HL-60 (cell line): ENCODE measurements at regions not wholly inside any gene's neighbourhood (a gene's known extent, or its start where the extent isn't known, plus 50 kb on each side); places are given as distances from the start of the nearest gene placed in this dataset.

Experiments used
- DNase-seq, 2 experiments: peaks; one replicate each; pipeline ENCODE4 v3.0.0-alpha.2; 2010 to 2020; ENCODE audit warnings: low read depth in 1 of 2, low spot score in 1 of 2
- H3K27ac ChIP-seq: fragments of 250-450 bp; sonication (Bioruptor Pico); replicated peaks from 2 replicates; pipeline ENCODE4 v1.5.1; 2020; ENCODE audit warnings: mild to moderate bottlenecking, moderate library complexity
- H3K27me3 ChIP-seq: fragments of 250-450 bp; sonication (Bioruptor Pico); 2 replicates; pipeline ENCODE4 v1.5.1; 2021; ENCODE audit warnings: mild to moderate bottlenecking, moderate library complexity; ENCODE audit not compliant: insufficient read depth, poor library complexity, severe bottlenecking
- H3K4me3 ChIP-seq: replicated peaks from 2 replicates; pipeline ENCODE4 v1.5.1; 2011; ENCODE audit warnings: mild to moderate bottlenecking, control low read depth, low read length; ENCODE audit not compliant: insufficient read depth
- CTCF ChIP-seq: IDR thresholded peaks from one replicate; pipeline ENCODE4 v1.5.1; 2011; ENCODE audit warnings: low read length, control low read depth, inconsistent platforms; ENCODE audit not compliant: insufficient read depth
- GABPA ChIP-seq: IDR thresholded peaks from 2 replicates; pipeline ENCODE4 v1.6.1; 2012; ENCODE audit warnings: low read depth
- POLR2AphosphoS5 ChIP-seq: IDR thresholded peaks from 2 replicates; pipeline ENCODE4 v1.6.1; 2012; ENCODE audit warnings: low read depth
- REST ChIP-seq: IDR thresholded peaks from 2 replicates; pipeline ENCODE4 v1.6.1; 2012; ENCODE audit warnings: low read depth; ENCODE audit not compliant: insufficient replicate concordance
- SPI1 ChIP-seq: IDR thresholded peaks from 2 replicates; pipeline ENCODE4 v1.6.1; 2012; ENCODE audit warnings: low read depth, mild to moderate bottlenecking, borderline replicate concordance

GRCh38 chr18:37661478-37661877, 95.9 kb upstream of the CELF4 start:
- DNase-seq: no peak
- Histone ChIP-seq H3K4me3 (no peak overlapping the region), H3K27me3 (no peaks in the 10 kb centered on the region), H3K27ac (no peak overlapping the region)
- TF ChIP-seq REST (no peak), CTCF (no peak), GABPA (no peak), POLR2AphosphoS5 (no peak), SPI1 (no peak)

- TF ChIP-seq SPI1: no peak
- TF ChIP-seq CTCF: no peak
- no peak for TF ChIP-seq GABPA
- TF ChIP-seq POLR2AphosphoS5: no peak
- no peak for TF ChIP-seq REST
- H3K4me3 ChIP-seq: no peak overlapping the region
- no peak overlapping the region for H3K27ac ChIP-seq
- no peak for DNase-seq
- no peaks in the 10 kb centered on the region for H3K27me3 ChIP-seq
These were observed 95.5 kb upstream of the CELF4 start for GRCh38 chr18:37661061-37661460.

- no peak overlapping the region for H3K27ac ChIP-seq
- H3K27me3 ChIP-seq: no peaks in the 10 kb centered on the region
- DNase-seq: no peak
- H3K4me3 ChIP-seq: no peak overlapping the region
- no peak for TF ChIP-seq REST
- TF ChIP-seq SPI1: no peak
- no peak for TF ChIP-seq GABPA
- no peak for TF ChIP-seq POLR2AphosphoS5
- no peak for TF ChIP-seq CTCF
These were observed 95.1 kb upstream of the CELF4 start for GRCh38 chr18:37660658-37661057.
